ENCODE measurements at regions not wholly inside any gene's neighbourhood (a gene's known extent, or its start where the extent isn't known, plus 50 kb on each side); places are given as distances from the start of the nearest gene placed in this dataset.

DNA sequence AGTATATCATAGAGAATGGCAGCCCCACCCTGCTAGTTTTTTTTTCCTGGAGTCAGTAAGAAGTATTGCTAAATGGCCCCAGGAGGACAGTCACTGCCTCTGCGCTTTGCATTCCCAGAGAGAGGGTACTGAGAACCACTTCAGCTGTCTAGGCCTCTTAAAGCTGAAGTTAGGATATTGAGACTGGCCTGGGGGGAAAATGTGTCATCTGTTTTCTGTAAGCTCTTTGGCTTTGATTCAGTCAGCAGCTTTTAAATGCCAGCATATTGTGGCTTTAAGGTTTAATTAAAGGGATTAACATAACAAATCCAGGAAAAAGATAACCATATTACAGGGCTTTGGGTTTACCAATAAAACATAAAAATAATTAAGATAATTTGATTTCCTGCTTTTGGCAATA, 852.0 kb downstream of the PCDH18 start:
- TF ChIP-seq, protein P1, sequence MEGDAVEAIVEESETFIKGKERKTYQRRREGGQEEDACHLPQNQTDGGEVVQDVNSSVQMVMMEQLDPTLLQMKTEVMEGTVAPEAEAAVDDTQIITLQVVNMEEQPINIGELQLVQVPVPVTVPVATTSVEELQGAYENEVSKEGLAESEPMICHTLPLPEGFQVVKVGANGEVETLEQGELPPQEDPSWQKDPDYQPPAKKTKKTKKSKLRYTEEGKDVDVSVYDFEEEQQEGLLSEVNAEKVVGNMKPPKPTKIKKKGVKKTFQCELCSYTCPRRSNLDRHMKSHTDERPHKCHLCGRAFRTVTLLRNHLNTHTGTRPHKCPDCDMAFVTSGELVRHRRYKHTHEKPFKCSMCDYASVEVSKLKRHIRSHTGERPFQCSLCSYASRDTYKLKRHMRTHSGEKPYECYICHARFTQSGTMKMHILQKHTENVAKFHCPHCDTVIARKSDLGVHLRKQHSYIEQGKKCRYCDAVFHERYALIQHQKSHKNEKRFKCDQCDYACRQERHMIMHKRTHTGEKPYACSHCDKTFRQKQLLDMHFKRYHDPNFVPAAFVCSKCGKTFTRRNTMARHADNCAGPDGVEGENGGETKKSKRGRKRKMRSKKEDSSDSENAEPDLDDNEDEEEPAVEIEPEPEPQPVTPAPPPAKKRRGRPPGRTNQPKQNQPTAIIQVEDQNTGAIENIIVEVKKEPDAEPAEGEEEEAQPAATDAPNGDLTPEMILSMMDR (IDR thresholded peaks at IDR 0.05; ENCODE audit: insufficient read depth, low read length, poor library complexity, severe bottlenecking): no peak
- no peak for TF ChIP-seq EZH2phosphoT487 (conservative IDR thresholded peaks at IDR 0.05; ENCODE audit: low read length)

Data from SU-DHL-6 (cell line).